ENCODE measurements at regions not wholly inside any gene's neighbourhood (a gene's known extent, or its start where the extent isn't known, plus 50 kb on each side); places are given as distances from the start of the nearest gene placed in this dataset.

DNA sequence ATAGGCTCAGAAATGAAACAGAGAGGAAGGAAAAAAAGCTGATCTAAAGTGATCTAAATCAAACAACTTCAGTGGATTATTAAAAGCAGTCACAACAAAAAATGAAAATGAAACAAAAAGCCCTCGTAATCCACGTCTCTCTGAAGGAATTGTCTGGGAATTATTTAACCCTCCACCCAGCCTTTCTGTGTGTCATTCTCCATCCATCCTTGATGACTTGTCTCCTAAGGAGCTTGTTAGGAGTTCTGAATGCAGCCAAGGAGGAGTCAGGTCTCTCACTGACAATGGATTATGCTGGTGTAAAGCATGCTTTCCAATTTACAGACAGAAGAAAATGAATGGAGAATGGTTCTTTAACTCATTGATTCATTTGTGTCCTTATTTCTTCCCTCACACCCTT, 359.3 kb upstream of the RUNX1 start:
- no peak for TF ChIP-seq POLR2A (IDR thresholded peaks at IDR 0.05; ENCODE audit: low read length)
- TF ChIP-seq GATA1 (IDR thresholded peaks at IDR 0.05; ENCODE audit: low read depth, low read length) = no peak
- no peak for DNase-seq

DNA sequence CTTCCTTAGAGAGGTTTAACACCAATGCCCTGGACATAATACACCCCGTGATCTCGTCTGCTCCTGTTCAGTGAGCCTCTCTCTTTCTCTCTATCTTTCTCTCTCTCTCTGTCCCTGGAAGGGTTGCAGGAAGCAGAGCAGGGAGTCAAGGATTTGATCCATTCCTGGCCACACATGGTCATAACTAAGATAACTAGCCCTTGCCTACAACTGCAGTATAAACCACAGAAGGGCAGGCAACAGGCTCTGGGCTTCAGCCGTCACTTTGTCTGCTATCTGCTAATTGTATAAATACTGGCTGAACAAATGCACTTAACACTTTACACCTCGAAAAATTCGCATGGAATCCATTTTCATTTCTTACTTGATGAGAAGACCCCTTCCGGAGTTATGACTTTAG, 357.5 kb upstream of the RUNX1 start:
- TF ChIP-seq POLR2A (IDR thresholded peaks at IDR 0.05; ENCODE audit: low read length) = no peak
- TF ChIP-seq GATA1 (IDR thresholded peaks at IDR 0.05; ENCODE audit: low read depth, low read length) = no peak
- DNase-seq = no peak

- no peak for DNase-seq
- no peak for TF ChIP-seq POLR2A (IDR thresholded peaks at IDR 0.05; ENCODE audit: low read length)
- TF ChIP-seq GATA1 (IDR thresholded peaks at IDR 0.05; ENCODE audit: low read depth, low read length) = no peak
Observed at GRCh38 chr21:35405981-35406380, 356.9 kb upstream of the RUNX1 start.

- TF ChIP-seq GATA1 (IDR thresholded peaks at IDR 0.05; ENCODE audit: low read depth, low read length) (no peak), POLR2A (IDR thresholded peaks at IDR 0.05; ENCODE audit: low read length) (no peak)
- DNase-seq = no peak
Observed at GRCh38 chr21:35404247-35404646, 355.1 kb upstream of the RUNX1 start.

GRCh38 chr21:35402061-35402460, 353.0 kb upstream of the RUNX1 start:
- TF ChIP-seq POLR2A (IDR thresholded peaks at IDR 0.05; ENCODE audit: low read length) = no peak
- TF ChIP-seq GATA1 (IDR thresholded peaks at IDR 0.05; ENCODE audit: low read depth, low read length) = no peak
- DNase-seq = no peak

- TF ChIP-seq GATA1 (IDR thresholded peaks at IDR 0.05; ENCODE audit: low read depth, low read length) = no peak
- no peak for TF ChIP-seq POLR2A (IDR thresholded peaks at IDR 0.05; ENCODE audit: low read length)
- DNase-seq = no peak
Observed at GRCh38 chr21:35401476-35401875, 352.4 kb upstream of the RUNX1 start.

- TF ChIP-seq POLR2A (IDR thresholded peaks at IDR 0.05; ENCODE audit: low read length) (no peak), GATA1 (IDR thresholded peaks at IDR 0.05; ENCODE audit: low read depth, low read length) (no peak)
- peak; percentile 60 to 67 for DNase-seq
Observed at GRCh38 chr21:35400233-35400939, 351.3 kb upstream of the RUNX1 start.

DNA sequence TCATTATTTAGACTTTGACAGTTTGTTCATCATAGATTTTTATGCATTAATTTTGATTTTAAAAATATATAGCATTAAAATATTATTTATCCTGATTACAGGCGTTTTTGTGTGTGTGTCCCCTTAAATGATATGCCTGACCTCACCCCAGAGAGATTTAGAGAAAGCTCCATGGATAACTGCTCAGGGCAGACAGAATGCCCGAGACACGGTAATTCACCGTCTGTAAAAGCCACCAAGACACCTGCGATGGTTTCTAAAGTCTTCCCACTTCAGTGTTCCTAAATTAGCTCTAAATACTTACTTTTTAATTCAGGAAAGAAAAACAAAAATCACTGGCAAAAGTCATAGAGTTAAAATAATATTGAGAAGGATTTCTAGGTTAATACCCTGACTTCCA, 350.6 kb upstream of the RUNX1 start:
- TF ChIP-seq GATA1 (IDR thresholded peaks at IDR 0.05; ENCODE audit: low read depth, low read length) = no peak
- no peak for TF ChIP-seq POLR2A (IDR thresholded peaks at IDR 0.05; ENCODE audit: low read length)
- DNase-seq = no peak

DNA sequence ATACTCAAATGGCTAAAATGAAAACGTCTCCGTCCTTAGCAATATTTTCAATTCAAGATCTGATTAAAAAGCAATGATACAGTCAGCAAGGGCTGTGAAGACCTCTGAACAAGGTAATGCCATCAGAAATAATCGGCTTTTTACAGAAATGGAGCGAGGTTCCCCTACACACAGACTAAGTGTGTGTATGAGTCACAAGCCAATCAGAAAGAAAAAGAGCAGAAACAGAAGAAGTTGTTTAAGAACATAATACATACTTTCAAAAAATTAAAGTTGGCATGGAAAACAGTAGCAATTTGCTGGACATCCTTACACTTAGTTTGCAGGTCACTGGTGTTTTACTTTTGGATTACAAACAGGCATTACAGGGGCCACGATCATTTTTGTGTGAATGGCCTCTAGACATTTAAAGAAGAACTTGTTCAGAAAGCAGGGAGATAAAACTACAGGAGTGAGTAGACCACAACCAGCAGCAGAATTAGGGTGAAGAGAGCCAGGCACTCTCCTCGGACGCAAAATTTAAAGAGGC, 350.0 kb upstream of the RUNX1 start:
- no peak for DNase-seq
- TF ChIP-seq POLR2A (IDR thresholded peaks at IDR 0.05; ENCODE audit: low read length) (no peak), GATA1 (IDR thresholded peaks at IDR 0.05; ENCODE audit: low read depth, low read length) (no peak)

GRCh38 chr21:35398346-35398982, 349.4 kb upstream of the RUNX1 start:
- TF ChIP-seq GATA1 (IDR thresholded peaks at IDR 0.05; ENCODE audit: low read depth, low read length) = no peak
- no peak for TF ChIP-seq POLR2A (IDR thresholded peaks at IDR 0.05; ENCODE audit: low read length)
- no peak for DNase-seq

- TF ChIP-seq GATA1 (IDR thresholded peaks at IDR 0.05; ENCODE audit: low read depth, low read length) = no peak
- no peak for TF ChIP-seq POLR2A (IDR thresholded peaks at IDR 0.05; ENCODE audit: low read length)
- no peak for DNase-seq
Observed at GRCh38 chr21:35397781-35398180, 348.7 kb upstream of the RUNX1 start.

DNA sequence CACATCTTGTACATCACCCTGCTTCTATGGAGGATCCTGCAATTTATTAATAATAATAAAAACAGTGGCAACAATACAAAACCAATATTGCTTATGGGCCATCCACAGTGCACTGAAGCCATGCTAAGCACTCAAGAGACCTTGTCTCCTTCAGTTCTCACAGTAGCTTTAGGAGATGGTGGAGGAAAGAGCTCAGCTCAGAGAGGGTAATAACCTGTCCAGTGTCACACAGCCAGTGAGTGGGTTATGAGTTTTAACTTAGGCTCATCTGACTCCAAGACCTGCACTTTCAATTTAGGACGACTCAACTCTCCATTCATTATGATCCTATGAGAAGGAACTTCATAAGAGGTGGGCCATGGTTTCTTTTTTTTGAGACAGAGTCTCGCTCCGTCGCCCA, 347.6 kb upstream of the RUNX1 start:
- no peak for TF ChIP-seq POLR2A (IDR thresholded peaks at IDR 0.05; ENCODE audit: low read length)
- DNase-seq = no peak

DNA sequence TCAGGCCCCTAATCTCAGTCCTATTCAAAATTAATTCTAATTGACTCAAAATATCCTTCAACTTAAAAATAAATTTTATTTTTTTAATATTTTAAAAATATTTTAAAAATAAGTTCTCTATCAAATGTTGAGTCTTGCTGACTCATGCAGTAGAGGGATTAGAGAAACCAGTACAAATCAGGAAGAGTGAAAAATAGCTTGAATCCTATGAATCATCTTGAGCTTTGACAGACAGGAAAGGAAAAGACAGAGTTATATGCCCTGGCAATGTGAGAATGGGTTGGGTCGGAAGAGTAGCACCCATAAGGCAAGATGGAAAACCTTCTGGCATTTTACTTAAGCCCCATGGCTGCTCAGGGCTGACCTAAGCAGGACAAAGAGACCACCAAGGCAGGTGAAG, 346.6 kb upstream of the RUNX1 start:
- no peak for DNase-seq
- TF ChIP-seq POLR2A (IDR thresholded peaks at IDR 0.05; ENCODE audit: low read length) (no peak), GATA1 (IDR thresholded peaks at IDR 0.05; ENCODE audit: low read depth, low read length) (no peak)

- DNase-seq = no peak
- TF ChIP-seq POLR2A (IDR thresholded peaks at IDR 0.05; ENCODE audit: low read length) = no peak
- no peak for TF ChIP-seq GATA1 (IDR thresholded peaks at IDR 0.05; ENCODE audit: low read depth, low read length)
Observed at GRCh38 chr21:35394634-35395369, 345.7 kb upstream of the RUNX1 start.

Data from erythroblast (primary cell).